ENCODE measurements at regions not wholly inside any gene's neighbourhood (a gene's known extent, or its start where the extent isn't known, plus 50 kb on each side); places are given as distances from the start of the nearest gene placed in this dataset.

- DNase-seq = no peak
These were observed 61.1 kb upstream of the SLC22A16 start for GRCh38 chr6:110537208-110538123.

DNA sequence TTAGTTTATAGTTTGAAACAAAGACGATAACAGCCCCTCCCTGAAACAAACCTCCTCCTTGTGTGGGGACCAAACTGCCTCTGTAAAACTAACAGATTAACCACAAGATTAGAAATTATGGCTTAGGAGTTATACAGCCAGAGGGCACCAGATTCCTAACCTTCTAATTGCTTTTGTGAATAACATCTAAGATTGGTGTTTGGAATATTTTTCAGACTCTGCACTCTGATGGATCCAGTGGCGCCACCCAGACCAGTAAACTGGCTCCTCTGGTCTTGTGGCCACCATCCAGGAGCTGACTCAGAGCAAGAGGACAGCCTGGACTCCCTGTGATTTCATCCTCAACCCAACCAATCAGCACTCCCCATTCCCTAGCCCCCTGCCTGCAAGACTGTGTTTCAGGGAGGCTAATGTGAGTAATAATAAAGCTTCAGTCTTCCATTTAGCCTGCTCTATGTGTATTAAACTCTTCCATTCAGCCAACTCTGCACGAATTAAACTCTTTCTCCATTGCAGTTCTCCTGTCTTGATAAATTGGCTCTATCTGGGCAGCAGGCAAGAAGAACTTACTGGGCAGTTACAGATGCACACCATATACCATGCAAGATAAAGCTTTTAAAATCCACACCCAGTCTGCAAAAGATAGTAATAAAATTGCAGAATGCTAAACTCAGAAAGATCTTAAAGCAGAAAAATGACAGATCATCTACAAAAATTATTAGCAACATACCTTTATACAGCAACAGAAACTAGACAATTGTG is 58.5 kb upstream of the SLC22A16 start:
- DNase-seq = no peak

DNA sequence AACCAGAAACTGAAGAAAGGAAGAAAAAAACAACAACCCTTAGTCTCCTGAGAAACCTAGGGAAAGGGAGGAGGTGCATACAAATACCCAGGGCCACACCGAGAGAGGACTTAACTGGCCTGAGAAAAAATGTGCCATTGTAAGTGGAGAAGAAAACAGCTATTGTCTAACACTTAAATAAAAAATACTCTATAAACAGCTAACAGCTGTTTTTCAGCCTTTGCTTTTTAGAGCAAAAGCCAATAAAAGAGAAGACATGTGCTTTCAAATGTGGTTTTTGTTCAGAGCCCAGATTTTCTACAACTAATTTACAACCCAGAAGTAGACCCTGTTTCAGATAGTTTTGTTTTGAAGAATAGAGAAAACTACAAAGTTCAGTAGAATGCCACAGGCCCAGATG is 56.0 kb upstream of the SLC22A16 start:
- DNase-seq = no peak

DNA sequence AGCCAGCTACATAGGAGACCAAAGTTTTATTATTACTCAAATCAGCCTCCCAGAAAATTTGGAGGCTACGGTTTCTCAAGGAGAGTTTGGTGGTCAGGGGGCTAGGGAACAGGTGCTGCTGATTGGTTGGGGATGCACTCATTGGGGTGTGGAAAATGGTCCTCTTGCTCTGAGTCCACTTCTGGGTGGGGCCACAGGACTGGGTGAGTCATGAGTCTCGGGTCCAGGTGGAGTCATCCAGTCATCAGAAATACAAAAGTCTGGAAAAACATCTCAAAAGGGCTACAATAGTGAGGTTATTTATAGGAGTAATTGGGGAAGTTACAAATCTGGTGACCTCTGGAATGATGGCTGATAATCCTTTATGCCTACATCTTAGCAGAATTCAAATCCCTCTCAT is 54.3 kb upstream of the SLC22A16 start:
- no peak for DNase-seq

GRCh38 chr6:110529907-110530306 is 53.5 kb upstream of the SLC22A16 start:
- no peak for DNase-seq

DNA sequence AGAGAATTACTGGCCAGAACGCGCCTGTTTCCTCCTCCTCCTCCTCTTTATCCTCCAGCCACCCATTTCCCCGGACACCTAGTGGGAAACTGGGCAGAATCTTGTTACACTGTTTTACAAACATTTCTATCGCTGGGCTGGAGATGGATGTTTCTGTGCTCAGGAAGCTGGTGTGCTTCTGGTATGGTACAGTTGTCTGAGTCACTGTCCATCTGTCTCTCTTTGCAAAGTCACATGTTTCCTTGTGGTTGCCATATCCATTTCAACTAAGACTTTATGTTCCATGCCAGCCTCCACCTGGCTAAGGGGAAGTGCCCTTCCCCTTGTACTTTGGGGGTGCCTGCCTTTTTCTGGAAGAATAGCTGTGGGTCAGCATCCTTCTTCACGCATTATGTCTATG is 52.9 kb upstream of the SLC22A16 start:
- no peak for DNase-seq

GRCh38 chr6:110528930-110529325 is 52.5 kb upstream of the SLC22A16 start:
- no peak for DNase-seq

DNA sequence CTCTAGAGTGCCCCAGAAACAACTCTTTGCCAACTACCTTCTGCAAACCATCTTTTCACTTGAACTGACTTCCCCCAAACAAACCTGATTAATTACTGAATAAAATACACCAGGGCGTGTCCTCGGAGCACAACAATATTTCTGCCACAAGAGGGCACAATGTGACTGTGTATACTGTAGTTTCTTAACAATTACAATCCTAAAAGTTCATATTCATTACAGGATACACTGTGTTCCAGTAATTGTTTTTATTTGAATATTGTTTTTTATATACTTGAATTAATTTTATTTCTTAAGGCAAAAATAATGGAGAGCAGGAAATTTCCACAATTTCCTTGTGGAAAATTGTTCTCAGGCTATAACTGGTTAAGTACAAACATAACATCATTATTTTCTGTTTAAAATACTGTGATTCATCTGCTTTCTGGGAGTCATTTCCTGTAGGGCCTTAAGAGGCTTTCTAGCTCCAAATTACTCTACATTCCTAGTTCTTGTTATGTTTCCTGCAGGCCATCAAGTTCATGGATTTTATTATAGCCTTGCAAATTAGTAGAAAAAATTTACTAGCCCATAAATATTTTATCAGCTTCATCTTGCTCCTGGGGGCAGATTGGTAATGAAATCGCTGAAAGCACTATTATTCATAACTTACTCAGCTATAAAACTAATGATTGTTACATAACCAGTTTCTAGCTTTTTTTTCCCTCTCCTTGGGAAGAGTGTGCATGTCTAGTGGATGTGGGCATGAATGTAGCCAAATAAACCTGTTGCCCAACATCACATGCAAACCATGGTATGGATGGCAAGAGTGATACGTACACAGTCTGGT is 51.9 kb upstream of the SLC22A16 start:
- peak; percentile 24 for DNase-seq

DNA sequence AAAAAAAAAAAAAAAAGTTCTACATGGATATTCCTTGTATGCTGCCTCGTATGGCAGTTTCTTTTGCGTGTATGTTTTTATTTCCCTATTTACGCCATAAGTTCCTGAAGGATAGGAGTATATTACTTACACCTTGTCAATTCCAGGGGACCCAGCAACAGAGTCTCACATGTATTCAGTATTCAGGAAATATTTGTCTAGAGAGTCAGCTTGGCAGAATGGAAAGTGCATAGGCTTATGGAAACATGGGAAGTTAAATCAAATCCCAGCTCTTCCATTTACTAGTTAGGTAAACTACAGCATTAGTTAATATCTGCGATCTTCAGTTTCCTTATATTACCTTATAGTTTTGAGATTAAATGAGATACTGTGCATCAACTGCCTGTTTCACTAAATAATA is 51.1 kb upstream of the SLC22A16 start:
- no peak for DNase-seq

DNA sequence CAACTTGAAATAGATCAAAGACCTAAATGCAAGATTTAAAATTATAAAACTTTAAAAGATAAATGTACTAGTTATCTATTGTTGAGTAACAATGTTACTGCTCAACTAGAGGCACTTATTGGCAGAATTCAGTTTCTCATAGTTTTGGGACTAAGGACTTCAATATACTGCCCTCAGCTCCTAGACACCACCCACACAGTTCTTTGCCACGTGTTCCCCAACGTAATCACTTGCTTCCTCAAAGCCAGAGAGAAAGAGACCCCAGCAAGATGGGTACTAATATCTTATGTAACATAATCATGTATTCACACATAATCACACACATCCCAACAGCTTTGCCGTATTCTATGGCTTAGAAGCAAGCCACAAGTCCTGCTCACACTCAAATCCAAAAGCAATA is 50.3 kb upstream of the SLC22A16 start:
- no peak for DNase-seq
